ENCODE measurements at regions not wholly inside any gene's neighbourhood (a gene's known extent, or its start where the extent isn't known, plus 50 kb on each side); places are given as distances from the start of the nearest gene placed in this dataset.

DNA sequence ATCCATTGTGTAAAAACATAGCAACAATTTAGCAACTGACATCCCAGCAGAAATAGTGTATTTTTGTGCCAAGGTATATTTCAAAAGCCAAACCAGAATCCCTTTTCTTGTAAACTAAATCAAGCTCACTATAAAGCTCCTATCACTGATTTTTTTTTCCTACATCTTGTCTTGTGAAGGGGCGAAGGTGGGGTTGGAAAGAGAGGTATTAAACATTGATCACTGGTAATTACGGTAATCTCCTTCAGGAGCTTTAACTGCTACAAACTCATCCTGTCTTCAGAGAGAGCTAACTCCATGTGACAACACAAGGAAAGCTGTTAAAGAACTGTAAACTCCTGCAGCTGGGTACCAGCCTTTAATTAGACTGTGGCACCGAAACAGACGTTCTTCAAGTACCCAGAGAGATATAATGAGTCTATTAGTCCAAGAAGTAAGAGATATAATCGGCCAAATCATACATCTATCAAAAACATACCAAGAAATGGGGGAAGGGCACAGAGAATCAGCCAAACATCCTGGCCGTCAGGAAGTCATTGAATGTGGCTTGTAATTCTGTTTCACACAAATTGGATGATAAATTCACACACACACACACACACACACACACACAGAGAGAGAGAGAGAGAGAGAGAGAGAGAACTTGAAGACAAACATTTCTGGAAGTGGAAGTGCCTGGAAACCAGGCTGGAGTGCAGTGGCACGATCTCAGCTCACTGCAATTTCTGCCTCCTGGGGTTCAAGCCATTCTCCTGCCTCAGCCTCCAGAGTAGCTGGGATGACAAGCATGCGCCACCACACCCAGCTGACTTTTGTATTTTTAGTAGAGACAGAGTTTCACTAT lies 111.9 kb upstream of the PPARGC1A start:
- Histone ChIP-seq H3K9me3 (no peaks in the 10 kb centered on the region), H3K36me3 (no peaks in the 10 kb centered on the region), H3K27ac (no peak overlapping the region), H3K27me3 (replicated peaks; ENCODE audit: insufficient read depth) (no peaks in the 10 kb centered on the region), H3K4me1 (ENCODE audit: control insufficient read depth in 1 of 2, low read depth in 2 of 2) (no peaks in the 10 kb centered on the region), H3K4me3 (no peak overlapping the region)
- TF ChIP-seq, protein P1, sequence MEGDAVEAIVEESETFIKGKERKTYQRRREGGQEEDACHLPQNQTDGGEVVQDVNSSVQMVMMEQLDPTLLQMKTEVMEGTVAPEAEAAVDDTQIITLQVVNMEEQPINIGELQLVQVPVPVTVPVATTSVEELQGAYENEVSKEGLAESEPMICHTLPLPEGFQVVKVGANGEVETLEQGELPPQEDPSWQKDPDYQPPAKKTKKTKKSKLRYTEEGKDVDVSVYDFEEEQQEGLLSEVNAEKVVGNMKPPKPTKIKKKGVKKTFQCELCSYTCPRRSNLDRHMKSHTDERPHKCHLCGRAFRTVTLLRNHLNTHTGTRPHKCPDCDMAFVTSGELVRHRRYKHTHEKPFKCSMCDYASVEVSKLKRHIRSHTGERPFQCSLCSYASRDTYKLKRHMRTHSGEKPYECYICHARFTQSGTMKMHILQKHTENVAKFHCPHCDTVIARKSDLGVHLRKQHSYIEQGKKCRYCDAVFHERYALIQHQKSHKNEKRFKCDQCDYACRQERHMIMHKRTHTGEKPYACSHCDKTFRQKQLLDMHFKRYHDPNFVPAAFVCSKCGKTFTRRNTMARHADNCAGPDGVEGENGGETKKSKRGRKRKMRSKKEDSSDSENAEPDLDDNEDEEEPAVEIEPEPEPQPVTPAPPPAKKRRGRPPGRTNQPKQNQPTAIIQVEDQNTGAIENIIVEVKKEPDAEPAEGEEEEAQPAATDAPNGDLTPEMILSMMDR (IDR thresholded peaks at IDR 0.05), result no peak
- ATAC-seq (ENCODE audit: insufficient number of reproducible peaks, low FRiP score, low read depth) (no peak), DNase-seq (ENCODE audit: low spot score) (no peak)

DNA sequence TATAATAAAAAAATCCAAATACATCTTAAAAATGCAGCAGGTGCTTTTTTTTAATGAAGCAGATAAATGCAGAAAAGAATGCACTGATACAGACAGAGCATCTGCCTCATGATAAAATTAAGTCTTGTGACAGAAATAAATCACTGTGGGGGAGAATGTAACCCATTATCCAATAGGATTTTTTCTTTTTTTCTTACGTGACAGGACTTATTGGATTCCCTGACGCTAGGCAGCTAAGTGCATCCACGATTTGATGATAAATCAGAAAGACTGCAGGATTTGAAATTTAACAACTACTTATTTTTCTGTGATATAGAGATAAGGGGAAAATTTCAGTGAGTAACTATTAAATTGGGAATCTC lies 110.6 kb upstream of the PPARGC1A start:
- Histone ChIP-seq H3K36me3 (no peaks in the 10 kb centered on the region), H3K27ac (no peak overlapping the region), H3K4me1 (ENCODE audit: control insufficient read depth in 1 of 2, low read depth in 2 of 2) (no peaks in the 10 kb centered on the region), H3K9me3 (no peaks in the 10 kb centered on the region), H3K4me3 (no peak overlapping the region), H3K27me3 (replicated peaks; ENCODE audit: insufficient read depth) (no peaks in the 10 kb centered on the region)
- ATAC-seq (ENCODE audit: insufficient number of reproducible peaks, low FRiP score, low read depth) (no peak), DNase-seq (ENCODE audit: low spot score) (no peak)
- TF ChIP-seq, protein P1 (IDR thresholded peaks at IDR 0.05), result no peak

DNA sequence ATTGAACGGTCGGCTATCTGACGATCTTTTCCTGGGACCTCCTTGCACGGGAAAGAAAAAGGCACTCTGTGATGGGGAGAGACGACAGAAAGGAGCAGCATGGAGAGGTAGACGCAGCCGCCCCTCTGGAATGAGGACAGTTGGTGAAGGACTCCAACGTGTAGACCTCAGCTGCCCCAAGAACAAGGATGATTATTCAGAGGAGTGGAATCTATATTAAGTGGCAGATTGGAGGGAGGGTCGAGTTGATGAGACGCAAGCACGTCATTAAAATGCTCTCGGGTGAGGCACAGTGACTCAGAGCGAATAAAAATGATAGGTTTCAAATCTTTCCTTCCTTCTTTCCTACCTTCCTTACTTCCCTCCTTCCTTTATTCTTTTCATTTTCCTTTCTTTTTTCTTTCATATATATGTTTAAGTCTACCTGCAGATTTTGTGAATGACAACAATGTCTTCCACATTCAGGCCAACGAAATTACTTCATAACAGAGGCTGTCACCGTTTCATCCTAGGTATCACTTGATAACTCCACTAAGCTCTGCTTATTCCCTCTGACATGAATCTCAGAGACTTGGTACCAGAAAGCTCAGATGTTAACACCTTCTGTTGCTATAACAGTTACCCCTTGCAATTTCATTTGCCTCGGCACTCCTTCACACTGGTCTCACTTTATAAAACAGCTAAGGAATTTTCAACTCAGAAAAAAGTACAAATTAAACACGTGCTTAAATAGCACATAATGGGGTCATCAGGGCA lies 110.0 kb upstream of the PPARGC1A start:
- H3K4me3 ChIP-seq, result no peak overlapping the region
- TF ChIP-seq, protein P1 (IDR thresholded peaks at IDR 0.05), result no peak
- ATAC-seq (ENCODE audit: insufficient number of reproducible peaks, low FRiP score, low read depth) (no peak), DNase-seq (ENCODE audit: low spot score) (no peak)
- H3K9me3 ChIP-seq, result no peaks in the 10 kb centered on the region
- no peaks in the 10 kb centered on the region for H3K36me3 ChIP-seq
- H3K27me3 ChIP-seq (replicated peaks; ENCODE audit: insufficient read depth), result no peaks in the 10 kb centered on the region
- no peaks in the 10 kb centered on the region for H3K4me1 ChIP-seq (ENCODE audit: control insufficient read depth in 1 of 2, low read depth in 2 of 2)
- no peak overlapping the region for H3K27ac ChIP-seq

DNA sequence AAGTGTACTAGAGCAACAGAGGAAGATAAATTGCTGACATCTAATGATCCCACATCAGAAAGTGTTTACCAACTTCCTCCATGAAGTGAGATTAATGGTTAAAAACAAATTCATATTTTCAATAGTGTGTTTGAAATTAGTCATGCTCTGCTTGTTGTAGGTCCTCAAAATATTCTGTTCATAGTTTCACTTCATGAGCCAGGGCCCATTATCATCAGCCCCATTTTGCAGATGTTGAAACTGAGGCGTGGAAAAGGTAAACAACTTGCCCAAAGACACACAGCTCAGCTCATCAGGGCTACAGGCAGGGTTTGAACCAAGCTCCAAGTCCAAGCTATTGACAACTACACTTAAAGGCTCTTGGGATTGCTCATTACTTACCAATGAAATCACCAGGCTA lies 103.5 kb upstream of the PPARGC1A start:
- ATAC-seq (ENCODE audit: insufficient number of reproducible peaks, low FRiP score, low read depth), result no peak
- no peak for DNase-seq (ENCODE audit: low spot score)
- Histone ChIP-seq H3K27ac (no peak overlapping the region), H3K4me3 (no peak overlapping the region), H3K4me1 (ENCODE audit: control insufficient read depth in 1 of 2, low read depth in 2 of 2) (no peaks in the 10 kb centered on the region), H3K36me3 (no peaks in the 10 kb centered on the region), H3K27me3 (replicated peaks; ENCODE audit: insufficient read depth) (no peaks in the 10 kb centered on the region), H3K9me3 (no peaks in the 10 kb centered on the region)
- TF ChIP-seq, protein P1 (IDR thresholded peaks at IDR 0.05), result no peak

DNA sequence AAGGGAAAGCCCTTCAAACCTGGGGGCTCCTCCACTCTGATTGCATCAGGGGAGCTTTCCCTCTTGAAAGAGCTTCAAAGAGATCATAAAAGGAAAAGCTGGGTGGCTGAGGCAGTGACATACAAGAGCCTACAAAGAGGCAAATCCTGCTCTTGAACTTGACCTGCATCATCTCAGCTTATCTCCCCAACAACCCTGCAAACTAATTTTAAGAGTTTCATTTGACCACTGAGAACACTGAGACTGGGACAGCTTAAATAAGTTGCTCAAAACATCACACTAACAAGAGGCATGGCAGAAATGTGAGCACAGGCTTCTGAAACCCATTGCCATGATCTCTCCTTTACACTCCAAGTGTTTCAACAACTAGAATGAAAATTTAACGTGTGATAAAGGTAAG lies 101.6 kb upstream of the PPARGC1A start:
- Histone ChIP-seq H3K36me3 (no peaks in the 10 kb centered on the region), H3K4me3 (no peak overlapping the region), H3K9me3 (no peaks in the 10 kb centered on the region), H3K27ac (no peak overlapping the region), H3K4me1 (ENCODE audit: control insufficient read depth in 1 of 2, low read depth in 2 of 2) (no peaks in the 10 kb centered on the region), H3K27me3 (replicated peaks; ENCODE audit: insufficient read depth) (no peaks in the 10 kb centered on the region)
- TF ChIP-seq, protein P1 (IDR thresholded peaks at IDR 0.05), result no peak
- ATAC-seq (ENCODE audit: insufficient number of reproducible peaks, low FRiP score, low read depth) (no peak), DNase-seq (ENCODE audit: low spot score) (no peak)

Measured in thoracic aorta (tissue), 2 donors.